Peyer's patch (tissue), 4 donors: ENCODE measurements at regions not wholly inside any gene's neighbourhood (a gene's known extent, or its start where the extent isn't known, plus 50 kb on each side); places are given as distances from the start of the nearest gene placed in this dataset.

ENCODE experiments used
- DNase-seq, 3 donors: peaks; one replicate each; pipeline ENCODE4 v3.0.0-alpha.2; 2017 to 2019
- H3K27ac ChIP-seq, 4 donors: fragments of 200-600 bp; sonication (generic); one replicate each; pipeline ENCODE4 v1.5.1; 2016 to 2019
- H3K27me3 ChIP-seq, 2 donors: fragments of 200-600 bp; sonication (generic); one replicate each; pipeline ENCODE4 v1.5.1; 2019
- H3K36me3 ChIP-seq, 3 donors: fragments of 200-600 bp; sonication (generic); one replicate each; pipeline ENCODE4 v1.5.1; 2016 to 2019
- H3K4me1 ChIP-seq, 4 donors: fragments of 200-600 bp; sonication (generic); one replicate each; pipeline ENCODE4 v1.5.1; 2016 to 2019
- H3K4me3 ChIP-seq, 4 donors: fragments of 200-600 bp; sonication (generic); 1 replicate in 3 of 4; 2 replicates in 1 of 4; pipeline ENCODE4 v1.5.1; 2016 to 2019; ENCODE audit warnings: mild to moderate bottlenecking in 1 of 4
- H3K9me3 ChIP-seq, 4 donors: fragments of 200-600 bp; sonication (generic); one replicate each; pipeline ENCODE4 v1.5.1; 2016 to 2019; ENCODE audit warnings: mild to moderate bottlenecking in 1 of 4
- CTCF ChIP-seq, 6 experiments: fragments of 450-650 bp in 4 of 6; fragments of 200-600 bp in 2 of 6; sonication (generic) in 1 of 6; IDR thresholded peaks; one replicate each; pipeline ENCODE4 v1.5.1; 2017 to 2019; ENCODE audit warnings: antibody characterized with exemption in 6 of 6, mild to moderate bottlenecking in 3 of 6, moderate library complexity in 1 of 6
- POLR2A ChIP-seq, 2 donors: fragments of 450-650 bp; IDR thresholded peaks; one replicate each; pipeline ENCODE4 v1.5.1; 2017; ENCODE audit warnings: antibody characterized with exemption in 2 of 2, mild to moderate bottlenecking in 2 of 2, moderate library complexity in 2 of 2

- Histone ChIP-seq H3K36me3 (no peaks in the 10 kb centered on the region), H3K4me3 (no peak overlapping the region), H3K27me3 (no peaks in the 10 kb centered on the region), H3K9me3 (no peaks in the 10 kb centered on the region), H3K27ac (no peak overlapping the region), H3K4me1 (no peaks in the 10 kb centered on the region)
- no peak for DNase-seq
- TF ChIP-seq POLR2A (IDR thresholded peaks at IDR 0.05) (no peak), CTCF (IDR thresholded peaks at IDR 0.05) (no peak)
Observed at GRCh38 chr7:12064586-12065127, 146.4 kb upstream of the TMEM106B start.

- no peaks in the 10 kb centered on the region for H3K4me1 ChIP-seq
- no peak for TF ChIP-seq CTCF (IDR thresholded peaks at IDR 0.05)
- no peak for TF ChIP-seq POLR2A (IDR thresholded peaks at IDR 0.05)
- no peaks in the 10 kb centered on the region for H3K27me3 ChIP-seq
- H3K4me3 ChIP-seq, result no peak overlapping the region
- no peaks in the 10 kb centered on the region for H3K9me3 ChIP-seq
- H3K27ac ChIP-seq, result no peak overlapping the region
- no peak for DNase-seq
- H3K36me3 ChIP-seq, result no peaks in the 10 kb centered on the region
Observed at GRCh38 chr7:12066004-12066403, 145.1 kb upstream of the TMEM106B start.

- TF ChIP-seq CTCF (IDR thresholded peaks at IDR 0.05) (no peak), POLR2A (IDR thresholded peaks at IDR 0.05) (no peak)
- peak overlapping the region in 1 of 4 donors; percentile 19 for H3K27ac ChIP-seq
Observed at GRCh38 chr7:12066521-12066920, 144.6 kb upstream of the TMEM106B start.

GRCh38 chr7:12067156-12067831 lies 143.8 kb upstream of the TMEM106B start:
- Histone ChIP-seq H3K4me1 (no peaks in the 10 kb centered on the region), H3K4me3 (no peak overlapping the region), H3K9me3 (no peaks in the 10 kb centered on the region), H3K27me3 (no peaks in the 10 kb centered on the region), H3K27ac (peak overlapping the region in 2 of 4 donors; percentile 4 to 19), H3K36me3 (no peaks in the 10 kb centered on the region)
- DNase-seq, result peak in 2 of 3 donors; percentile 36 to 74
- TF ChIP-seq CTCF (IDR thresholded peaks at IDR 0.05) (peak; percentile 17 to 79 (median 67)), POLR2A (IDR thresholded peaks at IDR 0.05) (no peak)

More at GRCh38 chr7:12066521-12066920, 144.6 kb upstream of the TMEM106B start:
- no peaks in the 10 kb centered on the region for H3K4me1 ChIP-seq
- no peak for DNase-seq
- no peaks in the 10 kb centered on the region for H3K36me3 ChIP-seq
- no peak overlapping the region for H3K4me3 ChIP-seq
- H3K27me3 ChIP-seq, result no peaks in the 10 kb centered on the region
- no peaks in the 10 kb centered on the region for H3K9me3 ChIP-seq

GRCh38 chr7:12069757-12070156 lies 141.3 kb upstream of the TMEM106B start:
- H3K27me3 ChIP-seq, result no peaks in the 10 kb centered on the region
- TF ChIP-seq POLR2A (IDR thresholded peaks at IDR 0.05), result no peak
- no peak for TF ChIP-seq CTCF (IDR thresholded peaks at IDR 0.05)
- H3K4me1 ChIP-seq, result no peaks in the 10 kb centered on the region
- no peaks in the 10 kb centered on the region for H3K36me3 ChIP-seq
- H3K4me3 ChIP-seq, result no peak overlapping the region
- H3K27ac ChIP-seq, result no peak overlapping the region
- DNase-seq, result no peak
- no peaks in the 10 kb centered on the region for H3K9me3 ChIP-seq
